GM10266 (cell line): ENCODE measurements at regions not wholly inside any gene's neighbourhood (a gene's known extent, or its start where the extent isn't known, plus 50 kb on each side); places are given as distances from the start of the nearest gene placed in this dataset.
A peak's percentile ranks its signal among the peaks of the same experiment; 100 is the strongest.

Source experiments
- DNase-seq: peaks from one replicate; pipeline ENCODE4 v3.0.0; 2012; ENCODE audit errors: extremely low spot score
- TF ChIP-seq, protein P1 (sequence below): IDR thresholded peaks from 2 replicates; pipeline ENCODE4 v1.5.1; 2012; ENCODE audit warnings: mild to moderate bottlenecking, low read depth; ENCODE audit not compliant: control insufficient read depth, insufficient read depth; ENCODE audit errors: missing control alignments

- DNase-seq = peak; percentile 73
- TF ChIP-seq, protein P1, sequence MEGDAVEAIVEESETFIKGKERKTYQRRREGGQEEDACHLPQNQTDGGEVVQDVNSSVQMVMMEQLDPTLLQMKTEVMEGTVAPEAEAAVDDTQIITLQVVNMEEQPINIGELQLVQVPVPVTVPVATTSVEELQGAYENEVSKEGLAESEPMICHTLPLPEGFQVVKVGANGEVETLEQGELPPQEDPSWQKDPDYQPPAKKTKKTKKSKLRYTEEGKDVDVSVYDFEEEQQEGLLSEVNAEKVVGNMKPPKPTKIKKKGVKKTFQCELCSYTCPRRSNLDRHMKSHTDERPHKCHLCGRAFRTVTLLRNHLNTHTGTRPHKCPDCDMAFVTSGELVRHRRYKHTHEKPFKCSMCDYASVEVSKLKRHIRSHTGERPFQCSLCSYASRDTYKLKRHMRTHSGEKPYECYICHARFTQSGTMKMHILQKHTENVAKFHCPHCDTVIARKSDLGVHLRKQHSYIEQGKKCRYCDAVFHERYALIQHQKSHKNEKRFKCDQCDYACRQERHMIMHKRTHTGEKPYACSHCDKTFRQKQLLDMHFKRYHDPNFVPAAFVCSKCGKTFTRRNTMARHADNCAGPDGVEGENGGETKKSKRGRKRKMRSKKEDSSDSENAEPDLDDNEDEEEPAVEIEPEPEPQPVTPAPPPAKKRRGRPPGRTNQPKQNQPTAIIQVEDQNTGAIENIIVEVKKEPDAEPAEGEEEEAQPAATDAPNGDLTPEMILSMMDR = no peak
These were observed 84.0 kb upstream of the PELI1 start for GRCh38 chr2:64228126-64228678.

DNA sequence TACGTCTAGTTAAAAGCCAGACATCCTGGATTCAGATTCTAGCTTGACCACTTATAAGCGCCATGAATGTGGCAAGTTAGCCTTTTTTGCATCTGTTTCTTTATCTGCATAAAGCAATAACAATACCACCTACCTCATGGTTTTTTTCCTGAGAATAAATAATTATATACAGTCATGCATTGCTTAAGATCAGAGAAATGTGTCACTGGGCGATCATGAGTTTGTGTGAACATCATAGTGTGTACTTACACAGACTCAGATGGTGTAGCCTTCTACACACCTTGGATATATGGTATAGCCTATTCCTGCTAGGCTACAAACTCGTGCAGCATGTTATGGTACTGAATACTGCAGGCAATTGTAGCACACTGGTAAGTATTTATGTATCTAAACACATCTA is 84.7 kb upstream of the PELI1 start:
- no peak for DNase-seq
- TF ChIP-seq, protein P1 = no peak

GRCh38 chr2:64230540-64230939 is 86.3 kb upstream of the PELI1 start:
- TF ChIP-seq, protein P1 = no peak
- DNase-seq = no peak

GRCh38 chr2:64232266-64232665 is 88.0 kb upstream of the PELI1 start:
- TF ChIP-seq, protein P1 = no peak
- DNase-seq = no peak

DNA sequence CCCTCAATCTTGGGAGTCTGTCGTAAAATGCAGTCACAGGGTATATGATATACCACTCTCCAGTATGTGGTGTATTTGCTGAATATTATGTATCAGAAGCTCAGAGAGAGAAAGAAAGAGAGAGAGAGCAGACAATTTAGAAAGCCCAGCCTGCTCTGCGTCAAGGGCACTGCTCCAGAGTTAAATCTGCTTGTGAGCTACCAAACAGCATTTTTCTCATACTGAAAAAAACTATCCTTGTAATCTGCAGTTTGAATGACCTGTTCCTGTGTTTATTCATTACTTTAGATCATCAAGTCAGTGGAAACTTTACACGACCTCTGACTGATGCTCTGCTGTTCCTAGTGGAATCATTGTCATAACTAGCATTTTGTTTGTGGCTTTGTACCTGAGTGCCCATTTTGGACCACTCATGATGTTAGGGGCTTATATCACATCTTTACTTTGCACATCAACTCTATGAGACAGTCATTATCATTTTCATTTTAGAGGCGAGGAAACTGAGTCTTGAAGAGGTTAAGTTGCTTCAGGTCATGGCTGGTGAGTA is 89.2 kb upstream of the PELI1 start:
- no peak for DNase-seq
- TF ChIP-seq, protein P1 = no peak

DNA sequence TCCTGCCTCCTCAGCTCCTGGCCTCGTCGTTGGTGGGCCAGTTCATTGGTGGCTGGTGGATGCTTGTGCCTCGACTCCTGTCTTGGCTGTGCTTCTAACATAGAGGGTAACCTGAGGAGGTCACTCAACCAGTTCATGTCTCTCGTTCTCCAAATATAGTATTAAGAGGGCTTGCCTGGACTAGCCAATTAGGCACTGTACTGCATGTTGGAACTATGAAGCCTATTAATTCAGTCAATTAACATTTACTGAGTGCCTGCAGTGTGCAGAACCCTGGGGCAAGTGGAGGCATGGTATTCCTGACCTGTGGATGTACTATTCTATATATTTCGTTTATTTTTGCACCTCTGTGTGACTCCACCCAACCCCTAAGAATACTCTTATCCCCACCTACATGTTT is 89.9 kb upstream of the PELI1 start:
- TF ChIP-seq, protein P1 = no peak
- DNase-seq = no peak

DNA sequence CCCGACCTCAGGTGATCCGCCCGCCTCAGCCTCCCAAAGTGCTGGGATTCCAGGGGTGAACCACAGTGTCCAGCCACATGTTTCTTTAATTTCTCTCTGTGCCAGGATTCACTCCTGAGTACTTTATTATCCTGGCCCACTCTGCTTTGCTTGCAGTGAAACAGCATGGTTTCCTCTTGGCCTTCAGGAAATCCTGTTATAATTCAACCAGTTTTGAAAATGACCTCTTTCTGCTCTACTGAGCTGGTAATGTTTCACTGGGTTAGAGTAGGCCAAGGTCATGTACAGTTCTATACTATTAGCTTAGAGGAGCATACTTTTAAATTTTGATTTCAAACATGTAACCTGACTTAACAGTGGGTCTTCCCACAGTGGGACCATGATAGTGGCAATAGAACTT is 90.6 kb upstream of the PELI1 start:
- TF ChIP-seq, protein P1 = no peak
- no peak for DNase-seq
